ENCODE measurements at regions not wholly inside any gene's neighbourhood (a gene's known extent, or its start where the extent isn't known, plus 50 kb on each side); places are given as distances from the start of the nearest gene placed in this dataset.
"Not testable (repeated sequence)": the region's sequence is repeated elsewhere in the genome, so short reads cannot be mapped to it uniquely, and the experiment has no call there.

GRCh38 chr6:811831-812230 is 118.9 kb upstream of the EXOC2 start:
- Histone ChIP-seq H3K9ac (ENCODE audit: low read depth, low read length) (no peak overlapping the region), H3K4me1 (ENCODE audit: insufficient read depth, low read length) (no peaks in the 10 kb centered on the region), H3K4me3 (ENCODE audit: low read length) (no peak overlapping the region), H3K27me3 (ENCODE audit: insufficient read depth, low read length) (no peaks in the 10 kb centered on the region), H3K36me3 (ENCODE audit: insufficient read depth, low read depth, low read length) (no peaks in the 10 kb centered on the region), H3K9me3 (ENCODE audit: insufficient read depth, low read depth, low read length) (no peaks in the 10 kb centered on the region), H3K27ac (ENCODE audit: low read length) (no peak overlapping the region)

GRCh38 chr6:811191-811590 is 118.3 kb upstream of the EXOC2 start:
- H3K36me3 ChIP-seq (ENCODE audit: insufficient read depth, low read depth, low read length), result no peaks in the 10 kb centered on the region
- H3K4me1 ChIP-seq (ENCODE audit: insufficient read depth, low read length), result no peaks in the 10 kb centered on the region
- H3K4me3 ChIP-seq (ENCODE audit: low read length), result no peak overlapping the region
- no peaks in the 10 kb centered on the region for H3K9me3 ChIP-seq (ENCODE audit: insufficient read depth, low read depth, low read length)
- H3K27me3 ChIP-seq (ENCODE audit: insufficient read depth, low read length), result no peaks in the 10 kb centered on the region
- H3K9ac ChIP-seq (ENCODE audit: low read depth, low read length), result no peak overlapping the region
- no peak overlapping the region for H3K27ac ChIP-seq (ENCODE audit: low read length)

- no peaks in the 10 kb centered on the region for H3K36me3 ChIP-seq (ENCODE audit: insufficient read depth, low read depth, low read length)
These were observed 111.8 kb upstream of the EXOC2 start for GRCh38 chr6:804771-805170.

GRCh38 chr6:804317-804716 is 111.4 kb upstream of the EXOC2 start:
- no peak overlapping the region for H3K4me3 ChIP-seq (ENCODE audit: low read length)
- H3K4me1 ChIP-seq (ENCODE audit: insufficient read depth, low read length), result 0 out of 2 replicates have a peak, but pooled peaks cover 6% of the 10 kb centered on the region
- H3K27ac ChIP-seq (ENCODE audit: low read length), result no peak overlapping the region

More at GRCh38 chr6:804771-805170, 111.8 kb upstream of the EXOC2 start:
- no peak overlapping the region for H3K4me3 ChIP-seq (ENCODE audit: low read length)
- H3K4me1 ChIP-seq (ENCODE audit: insufficient read depth, low read length), result 0 out of 2 replicates have a peak, but pooled peaks cover 3% of the 10 kb centered on the region
- no peak overlapping the region for H3K27ac ChIP-seq (ENCODE audit: low read length)
- H3K27me3 ChIP-seq (ENCODE audit: insufficient read depth, low read length), result no peaks in the 10 kb centered on the region
- H3K9me3 ChIP-seq (ENCODE audit: insufficient read depth, low read depth, low read length), result no peaks in the 10 kb centered on the region
- no peak overlapping the region for H3K9ac ChIP-seq (ENCODE audit: low read depth, low read length)

GRCh38 chr6:803191-803977 is 110.4 kb upstream of the EXOC2 start:
- no peaks in the 10 kb centered on the region for H3K9me3 ChIP-seq (ENCODE audit: insufficient read depth, low read depth, low read length)
- no peak overlapping the region for H3K9ac ChIP-seq (ENCODE audit: low read depth, low read length)
- no peak overlapping the region for H3K27ac ChIP-seq (ENCODE audit: low read length)
- no peak overlapping the region for H3K4me3 ChIP-seq (ENCODE audit: low read length)
- H3K4me1 ChIP-seq (ENCODE audit: insufficient read depth, low read length), result 0 out of 2 replicates have a peak, but pooled peaks cover 6% of the 10 kb centered on the region
- H3K36me3 ChIP-seq (ENCODE audit: insufficient read depth, low read depth, low read length), result no peaks in the 10 kb centered on the region
- H3K27me3 ChIP-seq (ENCODE audit: insufficient read depth, low read length), result no peaks in the 10 kb centered on the region

More at GRCh38 chr6:804317-804716, 111.4 kb upstream of the EXOC2 start:
- Histone ChIP-seq H3K9me3 (ENCODE audit: insufficient read depth, low read depth, low read length) (no peaks in the 10 kb centered on the region), H3K9ac (ENCODE audit: low read depth, low read length) (no peak overlapping the region), H3K36me3 (ENCODE audit: insufficient read depth, low read depth, low read length) (no peaks in the 10 kb centered on the region), H3K27me3 (ENCODE audit: insufficient read depth, low read length) (no peaks in the 10 kb centered on the region)

- H3K4me1 ChIP-seq (ENCODE audit: insufficient read depth, low read length), result 0 out of 2 replicates have a peak, but pooled peaks cover 6% of the 10 kb centered on the region
- H3K27ac ChIP-seq (ENCODE audit: low read length), result no peak overlapping the region
- no peak overlapping the region for H3K4me3 ChIP-seq (ENCODE audit: low read length)
These were observed 109.8 kb upstream of the EXOC2 start for GRCh38 chr6:802701-803100.

GRCh38 chr6:802223-802622 is 109.3 kb upstream of the EXOC2 start:
- not testable (repeated sequence) for H3K9ac ChIP-seq (ENCODE audit: low read depth, low read length); H3K36me3 ChIP-seq (ENCODE audit: insufficient read depth, low read depth, low read length); H3K9me3 ChIP-seq (ENCODE audit: insufficient read depth, low read depth, low read length); H3K4me3 ChIP-seq (ENCODE audit: low read length); H3K27me3 ChIP-seq (ENCODE audit: insufficient read depth, low read length); H3K27ac ChIP-seq (ENCODE audit: low read length); H3K4me1 ChIP-seq (ENCODE audit: insufficient read depth, low read length)

More at GRCh38 chr6:802701-803100, 109.8 kb upstream of the EXOC2 start:
- H3K9me3 ChIP-seq (ENCODE audit: insufficient read depth, low read depth, low read length), result no peaks in the 10 kb centered on the region
- H3K36me3 ChIP-seq (ENCODE audit: insufficient read depth, low read depth, low read length), result no peaks in the 10 kb centered on the region
- H3K27me3 ChIP-seq (ENCODE audit: insufficient read depth, low read length), result no peaks in the 10 kb centered on the region
- H3K9ac ChIP-seq (ENCODE audit: low read depth, low read length), result no peak overlapping the region

DNA sequence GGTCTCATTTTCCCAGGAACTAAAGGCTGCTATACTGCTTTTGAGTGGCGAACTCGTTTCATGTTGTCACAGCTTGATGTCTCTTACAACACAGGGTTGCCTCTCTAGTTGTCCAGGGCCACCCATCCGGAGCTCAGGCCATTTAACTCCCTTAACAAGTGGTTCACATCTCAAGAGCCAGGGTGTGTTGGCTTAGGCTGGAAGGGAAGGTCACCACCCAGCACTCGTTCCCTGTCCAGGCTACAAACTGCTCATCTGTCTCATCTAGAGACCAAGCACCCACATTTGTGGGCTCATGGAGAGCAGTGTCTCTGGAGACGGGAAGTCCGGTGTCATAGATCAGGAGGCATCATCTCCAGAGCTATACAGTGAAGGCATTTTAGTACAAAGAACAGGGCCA is 106.8 kb upstream of the EXOC2 start:
- no peaks in the 10 kb centered on the region for H3K9me3 ChIP-seq (ENCODE audit: insufficient read depth, low read depth, low read length)
- no peaks in the 10 kb centered on the region for H3K36me3 ChIP-seq (ENCODE audit: insufficient read depth, low read depth, low read length)
- H3K4me3 ChIP-seq (ENCODE audit: low read length), result no peak overlapping the region
- no peak overlapping the region for H3K9ac ChIP-seq (ENCODE audit: low read depth, low read length)
- H3K27ac ChIP-seq (ENCODE audit: low read length), result no peak overlapping the region
- no peaks in the 10 kb centered on the region for H3K27me3 ChIP-seq (ENCODE audit: insufficient read depth, low read length)
- H3K4me1 ChIP-seq (ENCODE audit: insufficient read depth, low read length), result peaks cover 6% of the 10 kb centered on the region; the same call in 1 of the 2 replicates

DNA sequence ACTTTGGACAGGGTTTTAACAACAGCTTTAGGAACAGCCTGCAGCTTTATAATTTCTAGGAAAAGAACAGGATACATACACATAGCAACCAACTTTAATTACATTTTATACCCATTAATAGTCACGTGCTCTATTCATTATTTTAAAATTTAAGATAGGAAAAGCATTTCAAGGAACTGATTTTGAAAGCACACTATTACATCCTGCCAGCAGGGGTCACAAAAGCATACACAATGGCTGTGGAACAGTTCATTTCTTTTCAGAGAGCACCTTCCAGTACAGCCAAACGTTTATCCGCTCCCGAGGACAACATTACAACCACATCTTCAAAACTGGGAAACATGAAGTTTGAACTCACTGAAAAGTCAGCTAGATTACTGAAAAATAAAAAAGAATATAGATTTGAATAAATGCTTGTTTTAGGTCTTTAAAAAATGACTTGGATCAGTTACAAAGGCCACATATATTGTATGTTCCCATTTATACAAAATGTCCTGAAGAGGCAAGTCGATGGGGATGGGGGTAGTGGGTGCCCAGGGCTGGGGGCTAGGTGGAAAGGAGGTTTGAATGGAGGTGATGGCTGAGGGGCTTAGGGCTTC is 104.6 kb upstream of the EXOC2 start:
- Histone ChIP-seq H3K4me1 (ENCODE audit: insufficient read depth, low read length) (peaks cover 6% of the 10 kb centered on the region; the same call in 1 of the 2 replicates), H3K27ac (ENCODE audit: low read length) (no peak overlapping the region), H3K36me3 (ENCODE audit: insufficient read depth, low read depth, low read length) (no peaks in the 10 kb centered on the region), H3K4me3 (ENCODE audit: low read length) (no peak overlapping the region), H3K9ac (ENCODE audit: low read depth, low read length) (no peak overlapping the region), H3K27me3 (ENCODE audit: insufficient read depth, low read length) (no peaks in the 10 kb centered on the region), H3K9me3 (ENCODE audit: insufficient read depth, low read depth, low read length) (no peaks in the 10 kb centered on the region)

- Histone ChIP-seq H3K4me3 (ENCODE audit: low read length) (no peak overlapping the region), H3K9ac (ENCODE audit: low read depth, low read length) (no peak overlapping the region), H3K27ac (ENCODE audit: low read length) (no peak overlapping the region), H3K9me3 (ENCODE audit: insufficient read depth, low read depth, low read length) (peaks cover 4% of the 10 kb centered on the region; the same call in 1 of the 2 replicates), H3K4me1 (ENCODE audit: insufficient read depth, low read length) (peaks cover 6% of the 10 kb centered on the region; the same call in 1 of the 2 replicates), H3K27me3 (ENCODE audit: insufficient read depth, low read length) (no peaks in the 10 kb centered on the region), H3K36me3 (ENCODE audit: insufficient read depth, low read depth, low read length) (no peaks in the 10 kb centered on the region)
These were observed 102.2 kb upstream of the EXOC2 start for GRCh38 chr6:795046-795685.

- Histone ChIP-seq H3K9ac (ENCODE audit: low read depth, low read length) (no peak overlapping the region), H3K27ac (ENCODE audit: low read length) (no peak overlapping the region), H3K27me3 (ENCODE audit: insufficient read depth, low read length) (no peaks in the 10 kb centered on the region), H3K4me3 (ENCODE audit: low read length) (no peak overlapping the region), H3K9me3 (ENCODE audit: insufficient read depth, low read depth, low read length) (peaks cover 4% of the 10 kb centered on the region; the same call in 1 of the 2 replicates), H3K36me3 (ENCODE audit: insufficient read depth, low read depth, low read length) (no peaks in the 10 kb centered on the region), H3K4me1 (ENCODE audit: insufficient read depth, low read length) (no peaks in the 10 kb centered on the region; the same call in 1 of the 2 replicates)
These were observed 100.3 kb upstream of the EXOC2 start for GRCh38 chr6:793261-793660.

Data from iPS-20b (cell line).